Sigmoid colon (tissue), 4 donors: ENCODE measurements at regions not wholly inside any gene's neighbourhood (a gene's known extent, or its start where the extent isn't known, plus 50 kb on each side); places are given as distances from the start of the nearest gene placed in this dataset.

Experiments
- CTCF ChIP-seq, 4 experiments: fragments of 450-650 bp in 3 of 4; fragments of 200-600 bp in 1 of 4; IDR thresholded peaks; one replicate each; pipeline ENCODE4 v1.5.1; 2016 to 2019; ENCODE audit warnings: antibody characterized with exemption in 4 of 4, mild to moderate bottlenecking in 3 of 4, moderate library complexity in 2 of 4
- EP300 ChIP-seq, 4 donors: sonication (generic); formaldehyde crosslinking; IDR thresholded peaks; one replicate each; pipeline ENCODE4 v1.6.1; 2017; ENCODE audit warnings: antibody characterized with exemption in 4 of 4
- POLR2A ChIP-seq, 2 donors: fragments of 450-650 bp; IDR thresholded peaks; one replicate each; pipeline ENCODE4 v1.6.1; 2016; ENCODE audit warnings: antibody characterized with exemption in 2 of 2, mild to moderate bottlenecking in 2 of 2, moderate library complexity in 2 of 2

GRCh38 chr11:109041876-109042275, 377.0 kb downstream of the DDX10 start:
- TF ChIP-seq CTCF (IDR thresholded peaks at IDR 0.05): no peak
- TF ChIP-seq EP300 (IDR thresholded peaks at IDR 0.05): no peak
- no peak for TF ChIP-seq POLR2A (IDR thresholded peaks at IDR 0.05)
